CD14-positive monocyte (primary cell): ENCODE measurements at regions not wholly inside any gene's neighbourhood (a gene's known extent, or its start where the extent isn't known, plus 50 kb on each side); places are given as distances from the start of the nearest gene placed in this dataset.

Source experiments
- DNase-seq, 3 donors: peaks; one replicate each; pipeline ENCODE4 v3.0.0-alpha.2; 2011 to 2022
- H2AFZ ChIP-seq: 2 replicates; pipeline ENCODE4 v1.6.0; 2012; ENCODE audit warnings: mild to moderate bottlenecking, low read depth, low read length, inconsistent platforms; ENCODE audit not compliant: insufficient read depth, poor library complexity, severe bottlenecking
- H3K27ac ChIP-seq, 2 donors: 1 replicate in 1 of 2; 2 replicates in 1 of 2; pipeline ENCODE4 v1.5.1; 2012 to 2013; ENCODE audit warnings: low read length in 2 of 2, control low read depth in 1 of 2, inconsistent platforms in 1 of 2, low read depth in 1 of 2, mild to moderate bottlenecking in 1 of 2
- H3K27me3 ChIP-seq, 2 donors: one replicate each; pipeline versions ENCODE4 v1.6.0 to v1.6.1; 2011 to 2013; ENCODE audit warnings: low read length in 2 of 2; ENCODE audit not compliant: control insufficient read depth in 2 of 2, insufficient read depth in 2 of 2
- H3K36me3 ChIP-seq, 2 donors: replicated peaks in 1 of 2; 1 replicate in 1 of 2; 2 replicates in 1 of 2; pipeline versions ENCODE4 v1.5.1 to v1.6.1; 2012 to 2013; ENCODE audit warnings: low read length in 2 of 2, control low read depth in 1 of 2, inconsistent platforms in 1 of 2, mild to moderate bottlenecking in 1 of 2; ENCODE audit not compliant: insufficient read depth in 2 of 2, control insufficient read depth in 1 of 2
- H3K4me1 ChIP-seq, 2 donors: 1 replicate in 1 of 2; 2 replicates in 1 of 2; pipeline versions ENCODE4 v1.5.1 to v1.6.1; 2012 to 2013; ENCODE audit warnings: low read length in 2 of 2, control low read depth in 1 of 2, inconsistent platforms in 1 of 2, mild to moderate bottlenecking in 1 of 2, moderate library complexity in 1 of 2; ENCODE audit not compliant: insufficient read depth in 2 of 2, control insufficient read depth in 1 of 2
- H3K4me2 ChIP-seq: replicated peaks from 2 replicates; pipeline ENCODE3; 2012; ENCODE audit warnings: low read length, moderate library complexity, mild to moderate bottlenecking; ENCODE audit not compliant: poor library complexity, severe bottlenecking; ENCODE audit errors: extremely low read depth
- H3K4me3 ChIP-seq, 3 experiments: fragments of 200-600 bp in 1 of 3; sonication (generic) in 1 of 3; replicated peaks in 1 of 3; 1 replicate in 2 of 3; 2 replicates in 1 of 3; pipeline ENCODE4 v1.5.1; 2011 to 2013; ENCODE audit warnings: low read length in 3 of 3, mild to moderate bottlenecking in 3 of 3, control low read depth in 2 of 3, low read depth in 2 of 3, inconsistent platforms in 1 of 3, moderate library complexity in 1 of 3
- H3K79me2 ChIP-seq: 2 replicates; pipeline ENCODE4 v1.6.0; 2012; ENCODE audit warnings: mild to moderate bottlenecking, control low read depth, inconsistent platforms, low read length, moderate library complexity; ENCODE audit not compliant: insufficient read depth
- H3K9ac ChIP-seq: 2 replicates; pipeline ENCODE4 v1.6.0; 2017; ENCODE audit warnings: low read length, mild to moderate bottlenecking; ENCODE audit not compliant: insufficient read depth, poor library complexity, severe bottlenecking
- H3K9me3 ChIP-seq, 2 donors: replicated peaks in 1 of 2; 1 replicate in 1 of 2; 2 replicates in 1 of 2; pipeline versions ENCODE4 v1.5.1 to v1.6.1; 2012 to 2013; ENCODE audit warnings: low read length in 2 of 2, control low read depth in 1 of 2; ENCODE audit not compliant: control insufficient read depth in 1 of 2, insufficient read depth in 1 of 2
- H4K20me1 ChIP-seq: 2 replicates; pipeline ENCODE4 v1.6.0; 2012; ENCODE audit warnings: mild to moderate bottlenecking, low read length, control low read depth, moderate library complexity; ENCODE audit not compliant: insufficient read depth
- H3K27ac Mint-ChIP-seq, 7 donors: one replicate each; pipeline ENCODE4 v1.8.0; 2020; ENCODE audit warnings: mild to moderate bottlenecking in 7 of 7, mixed read lengths in 7 of 7, moderate library complexity in 6 of 7, inconsistent platforms in 2 of 7
- H3K27me3 Mint-ChIP-seq, 3 donors: one replicate each; pipeline ENCODE4 v1.8.0; 2021 to 2022; ENCODE audit warnings: low read depth in 3 of 3, mild to moderate bottlenecking in 3 of 3, mixed read lengths in 3 of 3, moderate library complexity in 3 of 3, inconsistent platforms in 1 of 3
- H3K36me3 Mint-ChIP-seq, 2 donors: one replicate each; pipeline ENCODE4 v1.8.0; 2020; ENCODE audit warnings: mixed read lengths in 2 of 2, inconsistent platforms in 1 of 2, mild to moderate bottlenecking in 1 of 2
- H3K4me1 Mint-ChIP-seq: one replicate; pipeline ENCODE4 v1.8.0; 2020; ENCODE audit warnings: mild to moderate bottlenecking, mixed read lengths
- H3K4me3 Mint-ChIP-seq, 2 donors: one replicate each; pipeline ENCODE4 v1.8.0; 2020; ENCODE audit warnings: mild to moderate bottlenecking in 2 of 2, mixed read lengths in 2 of 2, moderate library complexity in 1 of 2
- H3K9me3 Mint-ChIP-seq, 7 donors: one replicate each; pipeline ENCODE4 v1.8.0; 2020 to 2022; ENCODE audit warnings: mixed read lengths in 7 of 7, mild to moderate bottlenecking in 6 of 7, moderate library complexity in 6 of 7, inconsistent platforms in 2 of 7
- CTCF ChIP-seq: fragments of 200-600 bp; IDR thresholded peaks from one replicate; pipeline ENCODE4 v1.8.0; 2022; ENCODE audit warnings: antibody characterized with exemption, mild to moderate bottlenecking
- WGBS: methylation state at CpG from one replicate; pipeline ENCODE4 v1.1.5; 2013; ENCODE audit warnings: missing lambda C conversion rate; ENCODE audit not compliant: insufficient coverage; 5-methylcytosine and 5-hydroxymethylcytosine counted together
- intact Hi-C, 2 donors: fragments of 100-400 bp; cut with micrococcal nuclease; formaldehyde crosslinking; loops; one replicate each; pipeline versions ENCODE4 v1.15.0 to v1.15.1; 2023

- no peak overlapping the region for H3K9ac ChIP-seq
- H3K4me3 Mint-ChIP-seq: no peak overlapping the region
- H3K9me3 Mint-ChIP-seq: peaks cover 0 to 3% (median 1%) of the 10 kb centered on the region in 7 donors
- no peak overlapping the region for H3K4me3 ChIP-seq
- intact Hi-C loops: no loop called here
- H3K27me3 ChIP-seq: no peaks in the 10 kb centered on the region
- H3K36me3 Mint-ChIP-seq: no peaks in the 10 kb centered on the region
- no peaks in the 10 kb centered on the region for H3K36me3 ChIP-seq
- H3K27ac Mint-ChIP-seq: no peak overlapping the region
- no peak for TF ChIP-seq CTCF
- no peak for DNase-seq
- H3K79me2 ChIP-seq: no peaks in the 10 kb centered on the region
- no peaks in the 10 kb centered on the region for H3K4me1 ChIP-seq
- peaks cover 0 to 3% (median 0%) of the 10 kb centered on the region in 3 donors for H3K27me3 Mint-ChIP-seq
- H3K4me2 ChIP-seq: no peak overlapping the region
- no peaks in the 10 kb centered on the region for H3K9me3 ChIP-seq
- no peak overlapping the region for H3K27ac ChIP-seq
- no peaks in the 10 kb centered on the region for H3K4me1 Mint-ChIP-seq
- H4K20me1 ChIP-seq: no peaks in the 10 kb centered on the region
- H2AFZ ChIP-seq: no peak overlapping the region
Measured at GRCh38 chr2:152910970-152911369, 192.6 kb downstream of the ARL6IP6 start.

GRCh38 chr2:152907046-152907445 lies 188.6 kb downstream of the ARL6IP6 start:
- no peaks in the 10 kb centered on the region for H3K9me3 ChIP-seq
- no peaks in the 10 kb centered on the region for H3K4me1 Mint-ChIP-seq
- no peak overlapping the region for H3K4me2 ChIP-seq
- H3K36me3 ChIP-seq: no peaks in the 10 kb centered on the region
- 40% methylated on average over 1 of the region's 5 CpGs for WGBS
- H3K27me3 ChIP-seq: no peaks in the 10 kb centered on the region
- H3K4me3 ChIP-seq: no peak overlapping the region
- no peaks in the 10 kb centered on the region for H3K79me2 ChIP-seq
- no peaks in the 10 kb centered on the region for H3K36me3 Mint-ChIP-seq
- H3K4me1 ChIP-seq: no peaks in the 10 kb centered on the region
- H2AFZ ChIP-seq: no peak overlapping the region
- H3K27ac Mint-ChIP-seq: no peak overlapping the region
- H3K27ac ChIP-seq: no peak overlapping the region
- intact Hi-C loops: no loop called here
- no peak overlapping the region for H3K9ac ChIP-seq
- DNase-seq: no peak
- peaks cover 0 to 2% (median 0%) of the 10 kb centered on the region in 3 donors for H3K27me3 Mint-ChIP-seq
- H4K20me1 ChIP-seq: no peaks in the 10 kb centered on the region
- no peak for TF ChIP-seq CTCF
- peaks cover 0 to 5% (median 0%) of the 10 kb centered on the region in 7 donors for H3K9me3 Mint-ChIP-seq
- H3K4me3 Mint-ChIP-seq: no peak overlapping the region
